Stimulated activated naive B cell treated with anti-CD40 and anti-IgM and Interleukin-4, amounts not matched to agents 10 μg/mL and 1 μg/mL and 100 μg/mL, for 72 hours (primary cell): ENCODE measurements at regions not wholly inside any gene's neighbourhood (a gene's known extent, or its start where the extent isn't known, plus 50 kb on each side); places are given as distances from the start of the nearest gene placed in this dataset.
"Not testable (repeated sequence)": the region's sequence is repeated elsewhere in the genome, so short reads cannot be mapped to it uniquely, and the experiment has no call there.

Experiments used
- ATAC-seq, 2 donors: fragments of 150-1000 bp; cut with Tn5 transposase; replicated peaks; 2 replicates each; pipeline ENCODE4 v1.10.0; 2021; ENCODE audit warnings: moderate library complexity in 1 of 2
- DNase-seq: peaks from one replicate; pipeline ENCODE4 v3.0.0; 2021
- H3K27ac Mint-ChIP-seq: one replicate; pipeline ENCODE4 v1.8.0; 2022; ENCODE audit warnings: mild to moderate bottlenecking, mixed read lengths
- H3K27me3 Mint-ChIP-seq, 2 donors: one replicate each; pipeline ENCODE4 v1.8.0; 2022; ENCODE audit warnings: mixed read lengths in 2 of 2
- H3K36me3 Mint-ChIP-seq, 2 donors: one replicate each; pipeline ENCODE4 v1.8.0; 2022; ENCODE audit warnings: mixed read lengths in 2 of 2, mild to moderate bottlenecking in 1 of 2
- H3K4me1 Mint-ChIP-seq, 2 donors: one replicate each; pipeline ENCODE4 v1.8.0; 2022; ENCODE audit warnings: mixed read lengths in 2 of 2, mild to moderate bottlenecking in 1 of 2
- H3K4me3 Mint-ChIP-seq, 2 donors: one replicate each; pipeline ENCODE4 v1.8.0; 2022; ENCODE audit warnings: mild to moderate bottlenecking in 2 of 2, mixed read lengths in 2 of 2, moderate library complexity in 1 of 2
- H3K9me3 Mint-ChIP-seq, 2 donors: one replicate each; pipeline ENCODE4 v1.8.0; 2022; ENCODE audit warnings: mixed read lengths in 2 of 2, mild to moderate bottlenecking in 1 of 2

DNA sequence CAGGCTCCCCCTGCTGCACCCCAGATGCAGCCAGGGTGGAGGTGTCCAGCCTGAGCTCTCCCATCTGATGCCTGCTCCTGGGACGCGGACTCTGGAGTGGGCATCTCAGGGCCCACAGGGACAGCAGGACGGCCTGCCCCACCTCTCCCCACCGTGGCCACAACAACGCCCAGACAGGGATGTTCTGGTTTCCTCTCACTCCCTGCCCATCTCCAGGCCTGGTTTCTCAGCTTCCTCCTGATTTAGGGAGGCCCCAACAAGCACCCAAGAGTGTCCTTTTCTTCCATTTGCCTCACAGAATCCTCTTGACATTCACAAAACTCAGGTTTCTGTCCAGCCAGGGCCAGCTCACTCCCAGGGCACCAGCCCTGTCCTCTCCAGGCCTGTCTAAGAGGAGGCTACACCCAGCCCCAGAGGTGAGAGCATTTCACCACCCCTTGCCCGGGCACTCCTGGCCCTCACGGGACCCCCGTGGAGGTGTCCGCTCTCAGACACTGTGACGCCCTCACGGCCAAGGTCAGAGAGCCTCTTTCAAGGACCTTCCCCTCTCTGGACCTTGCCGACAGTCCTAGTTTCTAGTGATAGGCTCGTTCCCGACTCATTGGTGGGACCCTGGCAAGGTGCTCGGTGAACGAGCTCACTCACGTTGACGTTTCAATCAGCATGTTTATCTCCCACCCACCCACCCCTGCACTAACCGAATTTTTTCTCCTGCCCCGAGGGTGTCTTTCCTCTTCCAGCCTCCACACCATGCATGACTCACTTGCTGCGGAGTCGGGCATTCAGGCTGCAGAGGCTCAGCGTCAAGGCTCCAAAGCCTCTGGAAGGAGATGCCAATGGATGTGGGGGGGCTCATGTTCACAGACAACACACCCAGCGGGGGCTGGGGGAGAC lies 62.0 kb upstream of the UNC5A start:
- DNase-seq (no peak), ATAC-seq (no peak)
- Mint-ChIP-seq H3K36me3 (no peaks in the 10 kb centered on the region), H3K4me1 (peaks cover 11 to 18% of the 10 kb centered on the region in 2 donors), H3K27me3 (peaks cover 72 to 74% of the 10 kb centered on the region in 2 donors), H3K27ac (peak overlapping the region; percentile 65), H3K9me3 (no peaks in the 10 kb centered on the region), H3K4me3 (no peak overlapping the region)

DNA sequence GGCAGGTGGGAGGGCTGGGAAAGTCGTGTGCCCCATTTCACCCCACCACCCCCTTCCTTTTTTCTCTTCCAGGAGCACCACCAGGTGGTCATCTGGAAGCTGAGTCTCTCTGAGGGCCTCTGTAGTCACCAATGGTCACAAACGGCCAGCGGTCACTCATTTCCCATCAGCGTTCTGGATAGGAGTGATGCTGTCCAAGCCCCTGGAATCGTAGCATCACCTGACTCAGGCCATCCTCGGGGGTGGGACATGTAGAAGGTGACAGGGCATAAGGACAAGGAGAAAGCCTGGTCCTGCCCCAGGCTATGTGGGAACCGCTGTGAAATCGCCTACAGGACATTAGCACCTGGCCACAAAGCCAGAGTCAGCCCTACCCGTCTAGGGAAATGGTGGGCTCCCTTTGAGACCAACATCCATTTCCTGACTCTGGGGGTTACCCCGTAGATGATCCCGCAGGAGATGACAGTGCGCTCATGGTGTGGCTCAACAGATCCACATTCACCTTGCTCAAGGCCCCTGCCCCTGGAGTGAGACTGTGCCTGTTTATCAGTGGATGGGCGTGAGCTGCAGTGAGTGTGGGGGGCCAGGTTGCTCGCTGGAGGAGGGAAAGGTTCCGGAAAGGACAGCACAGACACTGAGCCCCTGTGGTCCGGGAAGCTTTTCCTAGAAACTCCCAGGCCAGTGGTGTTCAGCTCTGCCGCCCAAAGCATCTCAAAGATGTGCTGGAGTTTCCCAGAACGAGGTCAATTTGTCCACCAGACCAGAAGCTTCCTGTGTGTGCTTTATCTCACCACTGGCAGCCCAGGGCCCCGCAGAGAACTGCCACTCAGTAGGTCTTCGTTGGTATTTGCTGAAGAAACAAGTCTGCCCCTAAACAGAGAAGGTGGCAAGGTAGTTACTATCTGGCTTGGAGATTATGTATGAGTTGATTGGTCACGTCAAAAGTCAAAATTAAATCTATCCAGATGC lies 61.1 kb upstream of the UNC5A start:
- H3K4me1 Mint-ChIP-seq, result peaks cover 9 to 12% of the 10 kb centered on the region in 2 donors
- DNase-seq, result no peak
- H3K4me3 Mint-ChIP-seq, result no peak overlapping the region

DNA sequence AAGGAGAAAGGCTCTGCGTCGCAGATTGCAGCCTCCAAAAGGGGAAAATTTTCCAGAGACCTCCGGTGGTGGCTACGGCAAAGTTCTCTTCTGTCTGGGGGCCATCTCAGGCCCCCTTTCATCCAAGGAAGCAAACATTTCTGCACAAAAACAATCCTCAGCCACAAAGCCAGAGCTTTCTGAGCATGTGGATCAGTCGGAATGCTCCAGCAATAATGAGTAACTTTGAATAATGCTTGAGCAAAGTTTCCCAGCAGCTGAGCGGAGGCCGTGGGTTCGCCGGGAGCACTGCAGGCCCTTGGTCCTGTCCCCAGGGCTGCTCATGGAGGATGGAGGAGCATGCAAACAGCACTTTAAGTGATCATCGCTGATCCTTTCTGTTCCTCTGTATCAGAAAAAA lies 60.2 kb upstream of the UNC5A start:
- peaks cover 9 to 10% of the 10 kb centered on the region in 2 donors for H3K4me1 Mint-ChIP-seq
- H3K9me3 Mint-ChIP-seq, result peaks cover 0 to 4% of the 10 kb centered on the region in 2 donors
- H3K36me3 Mint-ChIP-seq, result no peaks in the 10 kb centered on the region
- no peak for DNase-seq
- H3K4me3 Mint-ChIP-seq, result no peak overlapping the region
- H3K27me3 Mint-ChIP-seq, result peaks cover 71% of the 10 kb centered on the region in 2 donors
- H3K27ac Mint-ChIP-seq, result no peak overlapping the region
- ATAC-seq, result no peak

More for the DNA sequence above, 61.1 kb upstream of the UNC5A start:
- peaks cover 0 to 2% of the 10 kb centered on the region in 2 donors for H3K9me3 Mint-ChIP-seq
- H3K27ac Mint-ChIP-seq, result no peak overlapping the region
- no peak for ATAC-seq
- peaks cover 71% of the 10 kb centered on the region in 2 donors for H3K27me3 Mint-ChIP-seq
- no peaks in the 10 kb centered on the region for H3K36me3 Mint-ChIP-seq

DNA sequence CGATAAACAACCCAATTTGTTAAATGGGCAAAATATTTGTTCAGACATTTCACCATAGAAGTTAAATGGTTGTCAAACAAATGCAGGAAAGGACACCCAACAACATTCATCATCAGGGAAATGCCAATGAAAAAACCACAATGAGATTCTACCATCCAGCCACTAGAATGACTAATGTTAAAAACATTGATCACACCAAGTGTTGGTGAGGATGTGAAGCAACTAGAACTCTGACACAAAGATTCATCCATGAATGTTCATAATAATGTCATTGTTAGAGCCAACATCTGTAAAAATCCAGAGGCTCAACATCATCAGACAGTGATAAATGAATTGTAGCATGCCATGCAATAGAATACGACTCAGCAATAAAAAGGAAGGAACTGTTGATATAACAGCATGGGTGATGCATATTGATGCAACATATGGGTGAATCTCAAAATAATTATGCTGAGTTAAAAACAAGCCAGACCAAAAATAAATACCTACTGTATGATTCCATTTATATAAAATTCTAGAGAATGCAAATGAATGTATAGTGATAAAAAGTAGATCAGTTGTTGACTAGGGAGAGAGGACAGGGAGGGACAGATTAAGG lies 55.9 kb upstream of the UNC5A start:
- Mint-ChIP-seq H3K36me3 (no peaks in the 10 kb centered on the region), H3K4me1 (no peaks in the 10 kb centered on the region), H3K4me3 (no peak overlapping the region), H3K27ac (no peak overlapping the region), H3K9me3 (peaks cover 0 to 7% of the 10 kb centered on the region in 2 donors), H3K27me3 (peaks cover 43 to 47% of the 10 kb centered on the region in 2 donors)
- ATAC-seq, result no peak
- DNase-seq, result no peak

GRCh38 chr5:176755593-176755992 lies 54.8 kb upstream of the UNC5A start:
- ATAC-seq, H3K9me3 Mint-ChIP-seq, H3K4me3 Mint-ChIP-seq, H3K4me1 Mint-ChIP-seq, DNase-seq, H3K27ac Mint-ChIP-seq, H3K36me3 Mint-ChIP-seq: not testable (repeated sequence)
- peaks cover 33 to 41% of the 10 kb centered on the region in 2 donors for H3K27me3 Mint-ChIP-seq

GRCh38 chr5:176757569-176757968 lies 52.8 kb upstream of the UNC5A start:
- H3K36me3 Mint-ChIP-seq, H3K27ac Mint-ChIP-seq, H3K9me3 Mint-ChIP-seq, ATAC-seq, H3K4me1 Mint-ChIP-seq, H3K4me3 Mint-ChIP-seq, DNase-seq: not testable (repeated sequence)
- peaks cover 32 to 34% of the 10 kb centered on the region in 2 donors for H3K27me3 Mint-ChIP-seq
